GM23338 (cell line): ENCODE measurements at regions not wholly inside any gene's neighbourhood (a gene's known extent, or its start where the extent isn't known, plus 50 kb on each side); places are given as distances from the start of the nearest gene placed in this dataset.

Experiments used
- ATAC-seq: fragments of 200-7000 bp; cut with Tn5 transposase; 3 replicates; pipeline ENCODE4 v1.9.1; 2020
- DNase-seq: peaks from one replicate; pipeline ENCODE4 v3.0.0-alpha.2; 2015; ENCODE audit warnings: low spot score
- H2AFZ ChIP-seq: fragments of 200-600 bp; sonication (generic); 2 replicates; pipeline ENCODE4 v1.8.0; 2016; ENCODE audit warnings: antibody characterized with exemption, mild to moderate bottlenecking, moderate library complexity
- H3F3A ChIP-seq: fragments of 200-600 bp; sonication (generic); replicated peaks from 2 replicates; pipeline ENCODE4 v1.8.0; 2017; ENCODE audit warnings: antibody characterized with exemption, mixed run types, low read depth
- H3K27ac ChIP-seq: fragments of 200-600 bp; sonication (generic); 2 replicates; pipeline ENCODE4 v1.6.1; 2016; ENCODE audit warnings: low read depth
- H3K27me3 ChIP-seq: fragments of 200-600 bp; sonication (generic); 2 replicates; pipeline ENCODE4 v1.8.0; 2016; ENCODE audit warnings: mild to moderate bottlenecking, mixed run types, moderate library complexity; ENCODE audit not compliant: insufficient read depth
- H3K36me3 ChIP-seq: fragments of 200-600 bp; sonication (generic); 2 replicates; pipeline ENCODE4 v1.8.0; 2016; ENCODE audit warnings: mild to moderate bottlenecking; ENCODE audit not compliant: insufficient read depth
- H3K4me1 ChIP-seq: fragments of 200-600 bp; sonication (generic); 2 replicates; pipeline ENCODE4 v1.8.0; 2016; ENCODE audit warnings: mild to moderate bottlenecking, moderate library complexity; ENCODE audit not compliant: insufficient read depth
- H3K4me2 ChIP-seq: fragments of 200-600 bp; sonication (generic); 2 replicates; pipeline ENCODE4 v1.7.1; 2017; ENCODE audit warnings: mixed run types
- H3K4me3 ChIP-seq: fragments of 200-600 bp; sonication (generic); 2 replicates; pipeline ENCODE4 v1.6.1; 2016; ENCODE audit warnings: mixed run types
- H3K79me2 ChIP-seq: fragments of 200-600 bp; sonication (generic); replicated peaks from 2 replicates; pipeline ENCODE4 v1.8.0; 2017; ENCODE audit warnings: mild to moderate bottlenecking; ENCODE audit not compliant: insufficient read depth
- H3K9me2 ChIP-seq: fragments of 200-600 bp; sonication (generic); 2 replicates; pipeline ENCODE4 v1.8.0; 2017; ENCODE audit not compliant: insufficient read depth
- H4K20me1 ChIP-seq: fragments of 200-600 bp; sonication (generic); replicated peaks from 2 replicates; pipeline ENCODE4 v1.8.0; 2017; ENCODE audit warnings: mild to moderate bottlenecking; ENCODE audit not compliant: insufficient read depth
- H3K27ac Mint-ChIP-seq: 2 replicates; pipeline ENCODE4 v1.8.0; 2020; ENCODE audit warnings: inconsistent platforms, mild to moderate bottlenecking, moderate library complexity, mixed read lengths
- H3K27me3 Mint-ChIP-seq: 3 replicates; pipeline ENCODE4 v1.8.0; 2022; ENCODE audit warnings: low read depth, mild to moderate bottlenecking, moderate library complexity, mixed read lengths, inconsistent platforms; ENCODE audit not compliant: insufficient read depth, poor library complexity
- H3K36me3 Mint-ChIP-seq: 3 replicates; pipeline ENCODE4 v1.8.0; 2021; ENCODE audit warnings: low read depth, mild to moderate bottlenecking, inconsistent platforms, moderate library complexity, mixed read lengths
- H3K4me1 Mint-ChIP-seq: 3 replicates; pipeline ENCODE4 v1.8.0; 2020; ENCODE audit warnings: mild to moderate bottlenecking, inconsistent platforms, mixed read lengths
- H3K4me3 Mint-ChIP-seq: 3 replicates; pipeline ENCODE4 v1.8.0; 2021; ENCODE audit warnings: moderate library complexity, mild to moderate bottlenecking, inconsistent platforms, mixed read lengths
- H3K9me3 Mint-ChIP-seq: 3 replicates; pipeline ENCODE4 v1.8.0; 2020; ENCODE audit warnings: moderate library complexity, mild to moderate bottlenecking, inconsistent platforms, mixed read lengths
- CREB1 ChIP-seq: fragments of 250-450 bp; sonication (Bioruptor Pico); IDR thresholded peaks from 2 replicates; pipeline ENCODE4 v1.5.0; 2020; ENCODE audit warnings: low read depth, mild to moderate bottlenecking, moderate library complexity
- EZH2 ChIP-seq: fragments of 200-600 bp; sonication (generic); IDR thresholded peaks from one replicate; pipeline ENCODE4 v1.8.0; 2017; ENCODE audit warnings: antibody characterized with exemption, mild to moderate bottlenecking, low read depth; ENCODE audit not compliant: unreplicated experiment
- JUNB ChIP-seq: IDR thresholded peaks from one replicate; pipeline ENCODE4 v1.6.1; 2016; ENCODE audit warnings: antibody characterized with exemption; ENCODE audit not compliant: unreplicated experiment
- NANOG ChIP-seq: IDR thresholded peaks from 2 replicates; pipeline ENCODE4 v1.6.1; 2016; ENCODE audit warnings: antibody characterized with exemption, borderline replicate concordance
- STAT1 ChIP-seq: IDR thresholded peaks from one replicate; pipeline ENCODE4 v1.6.1; 2016; ENCODE audit warnings: antibody characterized with exemption; ENCODE audit not compliant: unreplicated experiment
- ZNF114 ChIP-seq: fragments of 250-450 bp; sonication (Bioruptor Pico); IDR thresholded peaks from 2 replicates; pipeline ENCODE4 v1.5.0; 2020; ENCODE audit warnings: mild to moderate bottlenecking, moderate library complexity
- ZNF331 ChIP-seq: fragments of 250-450 bp; sonication (Bioruptor Pico); IDR thresholded peaks from 2 replicates; pipeline ENCODE4 v1.5.0; 2020; ENCODE audit warnings: low read depth, mild to moderate bottlenecking, moderate library complexity
- TF ChIP-seq, protein P1 (sequence below), 2 experiments: fragments of 200-600 bp in 1 of 2; sonication (generic) in 1 of 2; conservative IDR thresholded peaks; 2 replicates each; pipeline versions ENCODE4 v1.5.1 to v1.6.1; 2016 to 2017; ENCODE audit warnings: antibody characterized with exemption in 2 of 2, low read depth in 2 of 2, mild to moderate bottlenecking in 2 of 2, moderate library complexity in 1 of 2
- TF ChIP-seq, protein P2 (sequence below): IDR thresholded peaks from 2 replicates; pipeline ENCODE4 v1.6.1; 2016; ENCODE audit warnings: antibody characterized with exemption
- TF ChIP-seq, protein P3 (sequence below): IDR thresholded peaks from one replicate; pipeline ENCODE4 v1.6.1; 2018; ENCODE audit warnings: antibody characterized with exemption; ENCODE audit not compliant: unreplicated experiment
- TF ChIP-seq, protein P4 (sequence below): fragments of 250-450 bp; sonication (Bioruptor Pico); IDR thresholded peaks from 2 replicates; pipeline ENCODE4 v1.5.0; 2020; ENCODE audit warnings: mild to moderate bottlenecking, moderate library complexity

DNA sequence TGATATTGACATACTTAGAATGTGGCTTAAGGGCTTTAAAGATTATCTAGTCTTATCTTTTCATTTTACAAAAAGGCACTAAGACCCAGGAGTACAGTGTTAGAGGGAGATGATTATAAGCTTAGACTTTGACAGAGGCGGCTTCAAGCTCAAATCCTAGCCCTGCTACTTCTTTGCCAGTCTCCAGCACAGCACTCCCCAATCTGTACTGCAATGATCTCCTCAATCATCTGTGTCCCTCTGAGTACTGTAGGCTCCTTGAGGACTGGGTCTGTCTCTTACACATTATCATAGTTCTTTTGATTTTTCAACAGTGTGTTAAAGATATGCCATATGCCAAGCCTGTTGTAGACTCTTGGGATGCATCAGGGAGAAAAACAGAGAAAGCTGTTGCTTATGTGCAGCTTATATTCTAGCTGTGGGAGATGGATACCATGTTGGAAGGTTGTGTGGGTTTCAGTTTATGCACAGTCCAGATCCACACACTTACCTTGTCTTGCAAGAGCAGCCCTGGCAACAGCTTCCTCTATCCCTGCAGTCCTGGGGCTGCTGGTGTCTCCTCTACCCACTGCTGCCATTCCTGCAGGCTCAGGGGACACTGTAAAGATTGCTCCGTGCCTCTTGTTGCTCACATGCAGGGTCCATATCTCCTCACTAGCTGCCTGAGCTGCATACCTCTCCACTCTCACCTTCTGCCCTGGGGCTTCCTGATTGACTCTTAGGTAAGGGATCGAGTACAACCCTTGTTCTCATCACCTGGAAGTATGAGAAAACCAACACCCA lies 103.9 kb upstream of the TSPAN2 start:
- H3K27me3 ChIP-seq = no peaks in the 10 kb centered on the region
- H3K27me3 Mint-ChIP-seq = peaks cover 4% of the 10 kb centered on the region
- H3K9me3 Mint-ChIP-seq = no peaks in the 10 kb centered on the region; the same call in 2 of the 3 replicates
- H3K27ac Mint-ChIP-seq = no peak overlapping the region
- H3K79me2 ChIP-seq = no peaks in the 10 kb centered on the region
- H3K4me2 ChIP-seq = no peak overlapping the region
- ATAC-seq = no peak
- no peaks in the 10 kb centered on the region for H3K36me3 ChIP-seq
- no peaks in the 10 kb centered on the region for H4K20me1 ChIP-seq
- no peaks in the 10 kb centered on the region for H3F3A ChIP-seq
- TF ChIP-seq, protein P1, sequence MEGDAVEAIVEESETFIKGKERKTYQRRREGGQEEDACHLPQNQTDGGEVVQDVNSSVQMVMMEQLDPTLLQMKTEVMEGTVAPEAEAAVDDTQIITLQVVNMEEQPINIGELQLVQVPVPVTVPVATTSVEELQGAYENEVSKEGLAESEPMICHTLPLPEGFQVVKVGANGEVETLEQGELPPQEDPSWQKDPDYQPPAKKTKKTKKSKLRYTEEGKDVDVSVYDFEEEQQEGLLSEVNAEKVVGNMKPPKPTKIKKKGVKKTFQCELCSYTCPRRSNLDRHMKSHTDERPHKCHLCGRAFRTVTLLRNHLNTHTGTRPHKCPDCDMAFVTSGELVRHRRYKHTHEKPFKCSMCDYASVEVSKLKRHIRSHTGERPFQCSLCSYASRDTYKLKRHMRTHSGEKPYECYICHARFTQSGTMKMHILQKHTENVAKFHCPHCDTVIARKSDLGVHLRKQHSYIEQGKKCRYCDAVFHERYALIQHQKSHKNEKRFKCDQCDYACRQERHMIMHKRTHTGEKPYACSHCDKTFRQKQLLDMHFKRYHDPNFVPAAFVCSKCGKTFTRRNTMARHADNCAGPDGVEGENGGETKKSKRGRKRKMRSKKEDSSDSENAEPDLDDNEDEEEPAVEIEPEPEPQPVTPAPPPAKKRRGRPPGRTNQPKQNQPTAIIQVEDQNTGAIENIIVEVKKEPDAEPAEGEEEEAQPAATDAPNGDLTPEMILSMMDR (conservative IDR thresholded peaks at IDR 0.05; ENCODE audit: low read depth in 2 of 2) = no peak
- no peak for TF ChIP-seq ZNF331 (CRISPR knock-in tag)
- no peak for TF ChIP-seq STAT1
- no peak for TF ChIP-seq JUNB
- TF ChIP-seq CREB1 = no peak
- TF ChIP-seq NANOG = no peak
- TF ChIP-seq, protein P2, sequence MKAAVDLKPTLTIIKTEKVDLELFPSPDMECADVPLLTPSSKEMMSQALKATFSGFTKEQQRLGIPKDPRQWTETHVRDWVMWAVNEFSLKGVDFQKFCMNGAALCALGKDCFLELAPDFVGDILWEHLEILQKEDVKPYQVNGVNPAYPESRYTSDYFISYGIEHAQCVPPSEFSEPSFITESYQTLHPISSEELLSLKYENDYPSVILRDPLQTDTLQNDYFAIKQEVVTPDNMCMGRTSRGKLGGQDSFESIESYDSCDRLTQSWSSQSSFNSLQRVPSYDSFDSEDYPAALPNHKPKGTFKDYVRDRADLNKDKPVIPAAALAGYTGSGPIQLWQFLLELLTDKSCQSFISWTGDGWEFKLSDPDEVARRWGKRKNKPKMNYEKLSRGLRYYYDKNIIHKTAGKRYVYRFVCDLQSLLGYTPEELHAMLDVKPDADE = no peak
- TF ChIP-seq, protein P3, sequence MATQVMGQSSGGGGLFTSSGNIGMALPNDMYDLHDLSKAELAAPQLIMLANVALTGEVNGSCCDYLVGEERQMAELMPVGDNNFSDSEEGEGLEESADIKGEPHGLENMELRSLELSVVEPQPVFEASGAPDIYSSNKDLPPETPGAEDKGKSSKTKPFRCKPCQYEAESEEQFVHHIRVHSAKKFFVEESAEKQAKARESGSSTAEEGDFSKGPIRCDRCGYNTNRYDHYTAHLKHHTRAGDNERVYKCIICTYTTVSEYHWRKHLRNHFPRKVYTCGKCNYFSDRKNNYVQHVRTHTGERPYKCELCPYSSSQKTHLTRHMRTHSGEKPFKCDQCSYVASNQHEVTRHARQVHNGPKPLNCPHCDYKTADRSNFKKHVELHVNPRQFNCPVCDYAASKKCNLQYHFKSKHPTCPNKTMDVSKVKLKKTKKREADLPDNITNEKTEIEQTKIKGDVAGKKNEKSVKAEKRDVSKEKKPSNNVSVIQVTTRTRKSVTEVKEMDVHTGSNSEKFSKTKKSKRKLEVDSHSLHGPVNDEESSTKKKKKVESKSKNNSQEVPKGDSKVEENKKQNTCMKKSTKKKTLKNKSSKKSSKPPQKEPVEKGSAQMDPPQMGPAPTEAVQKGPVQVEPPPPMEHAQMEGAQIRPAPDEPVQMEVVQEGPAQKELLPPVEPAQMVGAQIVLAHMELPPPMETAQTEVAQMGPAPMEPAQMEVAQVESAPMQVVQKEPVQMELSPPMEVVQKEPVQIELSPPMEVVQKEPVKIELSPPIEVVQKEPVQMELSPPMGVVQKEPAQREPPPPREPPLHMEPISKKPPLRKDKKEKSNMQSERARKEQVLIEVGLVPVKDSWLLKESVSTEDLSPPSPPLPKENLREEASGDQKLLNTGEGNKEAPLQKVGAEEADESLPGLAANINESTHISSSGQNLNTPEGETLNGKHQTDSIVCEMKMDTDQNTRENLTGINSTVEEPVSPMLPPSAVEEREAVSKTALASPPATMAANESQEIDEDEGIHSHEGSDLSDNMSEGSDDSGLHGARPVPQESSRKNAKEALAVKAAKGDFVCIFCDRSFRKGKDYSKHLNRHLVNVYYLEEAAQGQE = no peak
- TF ChIP-seq ZNF114 (CRISPR knock-in tag) = no peak
- no peak for TF ChIP-seq EZH2
- TF ChIP-seq, protein P4, sequence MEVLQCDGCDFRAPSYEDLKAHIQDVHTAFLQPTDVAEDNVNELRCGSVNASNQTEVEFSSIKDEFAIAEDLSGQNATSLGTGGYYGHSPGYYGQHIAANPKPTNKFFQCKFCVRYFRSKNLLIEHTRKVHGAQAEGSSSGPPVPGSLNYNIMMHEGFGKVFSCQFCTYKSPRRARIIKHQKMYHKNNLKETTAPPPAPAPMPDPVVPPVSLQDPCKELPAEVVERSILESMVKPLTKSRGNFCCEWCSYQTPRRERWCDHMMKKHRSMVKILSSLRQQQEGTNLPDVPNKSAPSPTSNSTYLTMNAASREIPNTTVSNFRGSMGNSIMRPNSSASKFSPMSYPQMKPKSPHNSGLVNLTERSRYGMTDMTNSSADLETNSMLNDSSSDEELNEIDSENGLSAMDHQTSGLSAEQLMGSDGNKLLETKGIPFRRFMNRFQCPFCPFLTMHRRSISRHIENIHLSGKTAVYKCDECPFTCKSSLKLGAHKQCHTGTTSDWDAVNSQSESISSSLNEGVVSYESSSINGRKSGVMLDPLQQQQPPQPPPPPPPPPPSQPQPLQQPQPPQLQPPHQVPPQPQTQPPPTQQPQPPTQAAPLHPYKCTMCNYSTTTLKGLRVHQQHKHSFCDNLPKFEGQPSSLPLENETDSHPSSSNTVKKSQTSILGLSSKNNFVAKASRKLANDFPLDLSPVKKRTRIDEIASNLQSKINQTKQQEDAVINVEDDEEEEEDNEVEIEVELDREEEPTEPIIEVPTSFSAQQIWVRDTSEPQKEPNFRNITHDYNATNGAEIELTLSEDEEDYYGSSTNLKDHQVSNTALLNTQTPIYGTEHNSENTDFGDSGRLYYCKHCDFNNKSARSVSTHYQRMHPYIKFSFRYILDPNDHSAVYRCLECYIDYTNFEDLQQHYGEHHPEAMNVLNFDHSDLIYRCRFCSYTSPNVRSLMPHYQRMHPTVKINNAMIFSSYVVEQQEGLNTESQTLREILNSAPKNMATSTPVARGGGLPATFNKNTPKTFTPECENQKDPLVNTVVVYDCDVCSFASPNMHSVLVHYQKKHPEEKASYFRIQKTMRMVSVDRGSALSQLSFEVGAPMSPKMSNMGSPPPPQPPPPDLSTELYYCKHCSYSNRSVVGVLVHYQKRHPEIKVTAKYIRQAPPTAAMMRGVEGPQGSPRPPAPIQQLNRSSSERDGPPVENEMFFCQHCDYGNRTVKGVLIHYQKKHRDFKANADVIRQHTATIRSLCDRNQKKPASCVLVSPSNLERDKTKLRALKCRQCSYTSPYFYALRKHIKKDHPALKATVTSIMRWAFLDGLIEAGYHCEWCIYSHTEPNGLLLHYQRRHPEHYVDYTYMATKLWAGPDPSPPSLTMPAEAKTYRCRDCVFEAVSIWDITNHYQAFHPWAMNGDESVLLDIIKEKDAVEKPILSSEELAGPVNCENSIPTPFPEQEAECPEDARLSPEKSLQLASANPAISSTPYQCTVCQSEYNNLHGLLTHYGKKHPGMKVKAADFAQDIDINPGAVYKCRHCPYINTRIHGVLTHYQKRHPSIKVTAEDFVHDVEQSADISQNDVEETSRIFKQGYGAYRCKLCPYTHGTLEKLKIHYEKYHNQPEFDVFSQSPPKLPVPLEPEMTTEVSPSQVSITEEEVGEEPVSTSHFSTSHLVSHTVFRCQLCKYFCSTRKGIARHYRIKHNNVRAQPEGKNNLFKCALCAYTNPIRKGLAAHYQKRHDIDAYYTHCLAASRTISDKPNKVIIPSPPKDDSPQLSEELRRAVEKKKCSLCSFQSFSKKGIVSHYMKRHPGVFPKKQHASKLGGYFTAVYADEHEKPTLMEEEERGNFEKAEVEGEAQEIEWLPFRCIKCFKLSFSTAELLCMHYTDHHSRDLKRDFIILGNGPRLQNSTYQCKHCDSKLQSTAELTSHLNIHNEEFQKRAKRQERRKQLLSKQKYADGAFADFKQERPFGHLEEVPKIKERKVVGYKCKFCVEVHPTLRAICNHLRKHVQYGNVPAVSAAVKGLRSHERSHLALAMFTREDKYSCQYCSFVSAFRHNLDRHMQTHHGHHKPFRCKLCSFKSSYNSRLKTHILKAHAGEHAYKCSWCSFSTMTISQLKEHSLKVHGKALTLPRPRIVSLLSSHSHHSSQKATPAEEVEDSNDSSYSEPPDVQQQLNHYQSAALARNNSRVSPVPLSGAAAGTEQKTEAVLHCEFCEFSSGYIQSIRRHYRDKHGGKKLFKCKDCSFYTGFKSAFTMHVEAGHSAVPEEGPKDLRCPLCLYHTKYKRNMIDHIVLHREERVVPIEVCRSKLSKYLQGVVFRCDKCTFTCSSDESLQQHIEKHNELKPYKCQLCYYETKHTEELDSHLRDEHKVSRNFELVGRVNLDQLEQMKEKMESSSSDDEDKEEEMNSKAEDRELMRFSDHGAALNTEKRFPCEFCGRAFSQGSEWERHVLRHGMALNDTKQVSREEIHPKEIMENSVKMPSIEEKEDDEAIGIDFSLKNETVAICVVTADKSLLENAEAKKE (CRISPR knock-in tag) = no peak
- no peak overlapping the region for H3K4me3 ChIP-seq
- H2AFZ ChIP-seq = no peak overlapping the region
- H3K27ac ChIP-seq = no peak overlapping the region
- no peaks in the 10 kb centered on the region for H3K36me3 Mint-ChIP-seq
- no peaks in the 10 kb centered on the region for H3K4me1 ChIP-seq
- H3K9me2 ChIP-seq = no peaks in the 10 kb centered on the region
- H3K4me1 Mint-ChIP-seq = peaks cover 6% of the 10 kb centered on the region
- DNase-seq = no peak
- no peak overlapping the region for H3K4me3 Mint-ChIP-seq
